ENCODE measurements at regions not wholly inside any gene's neighbourhood (a gene's known extent, or its start where the extent isn't known, plus 50 kb on each side); places are given as distances from the start of the nearest gene placed in this dataset.

GRCh38 chr13:107512551-107512950 lies 702.8 kb downstream of the LIG4 start:
- TF ChIP-seq, protein P1, sequence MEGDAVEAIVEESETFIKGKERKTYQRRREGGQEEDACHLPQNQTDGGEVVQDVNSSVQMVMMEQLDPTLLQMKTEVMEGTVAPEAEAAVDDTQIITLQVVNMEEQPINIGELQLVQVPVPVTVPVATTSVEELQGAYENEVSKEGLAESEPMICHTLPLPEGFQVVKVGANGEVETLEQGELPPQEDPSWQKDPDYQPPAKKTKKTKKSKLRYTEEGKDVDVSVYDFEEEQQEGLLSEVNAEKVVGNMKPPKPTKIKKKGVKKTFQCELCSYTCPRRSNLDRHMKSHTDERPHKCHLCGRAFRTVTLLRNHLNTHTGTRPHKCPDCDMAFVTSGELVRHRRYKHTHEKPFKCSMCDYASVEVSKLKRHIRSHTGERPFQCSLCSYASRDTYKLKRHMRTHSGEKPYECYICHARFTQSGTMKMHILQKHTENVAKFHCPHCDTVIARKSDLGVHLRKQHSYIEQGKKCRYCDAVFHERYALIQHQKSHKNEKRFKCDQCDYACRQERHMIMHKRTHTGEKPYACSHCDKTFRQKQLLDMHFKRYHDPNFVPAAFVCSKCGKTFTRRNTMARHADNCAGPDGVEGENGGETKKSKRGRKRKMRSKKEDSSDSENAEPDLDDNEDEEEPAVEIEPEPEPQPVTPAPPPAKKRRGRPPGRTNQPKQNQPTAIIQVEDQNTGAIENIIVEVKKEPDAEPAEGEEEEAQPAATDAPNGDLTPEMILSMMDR (IDR thresholded peaks at IDR 0.05; ENCODE audit: poor library complexity, severe bottlenecking): no peak
- TF ChIP-seq RAD21 (conservative IDR thresholded peaks at IDR 0.05) (no peak), EP300 (conservative IDR thresholded peaks at IDR 0.05; ENCODE audit: poor library complexity, severe bottlenecking) (no peak)

All from neural cell (in vitro differentiated cells).